ENCODE measurements at regions not wholly inside any gene's neighbourhood (a gene's known extent, or its start where the extent isn't known, plus 50 kb on each side); places are given as distances from the start of the nearest gene placed in this dataset.

GRCh38 chr16:35687781-35688180 is 2228.4 kb downstream of the TP53TG3F start:
- H3K9me3 ChIP-seq (ENCODE audit: control insufficient read depth, low read depth, low read length) = no peaks in the 10 kb centered on the region
- no peak overlapping the region for H3K9ac ChIP-seq (ENCODE audit: control insufficient read depth, extremely low read depth, insufficient read depth, low read length)
- no peak for TF ChIP-seq CTCF (optimal IDR thresholded peaks at IDR 0.05 in 1 of 3, IDR thresholded peaks at IDR 0.05 in 1 of 3, conservative IDR thresholded peaks at IDR 0.05 in 1 of 3; ENCODE audit: extremely low read depth in 1 of 3, insufficient read depth in 2 of 3, low read length in 3 of 3)
- TF ChIP-seq EZH2 (IDR thresholded peaks at IDR 0.05; ENCODE audit: low read length) = no peak
- H3K36me3 ChIP-seq (ENCODE audit: control insufficient read depth in 2 of 2, extremely low read depth in 1 of 2, insufficient read depth in 2 of 2, low read length in 2 of 2) = no peaks in the 10 kb centered on the region
- H4K20me1 ChIP-seq (ENCODE audit: control insufficient read depth, extremely low read depth, insufficient read depth, low read length) = no peaks in the 10 kb centered on the region
- DNase-seq (ENCODE audit: low read depth, low spot score) = no peak
- H3K27me3 ChIP-seq (ENCODE audit: control insufficient read depth, extremely low read depth, insufficient read depth, low read length) = no peaks in the 10 kb centered on the region
- no peak overlapping the region for H3K4me2 ChIP-seq (ENCODE audit: control insufficient read depth, extremely low read depth, insufficient read depth, low read depth, low read length)
- dilution Hi-C loops (cut with MboI; ENCODE audit: extremely low pct_ligation_motif_present, low sequenced_read_pairs) = no loop called here
- no peak overlapping the region for H3K4me3 ChIP-seq (ENCODE audit: control insufficient read depth in 2 of 3, extremely low read depth in 1 of 3, insufficient read depth in 2 of 3, low read depth in 1 of 3, low read length in 3 of 3)
- no peaks in the 10 kb centered on the region for H3K79me2 ChIP-seq (ENCODE audit: control insufficient read depth, insufficient read depth, low read length)
- H3K9me1 ChIP-seq (ENCODE audit: control insufficient read depth, extremely low read depth, insufficient read depth, low read length) = no peaks in the 10 kb centered on the region
- no peak overlapping the region for H3K27ac ChIP-seq (ENCODE audit: control insufficient read depth, insufficient read depth, low read length)
- no peak overlapping the region for H2AFZ ChIP-seq (ENCODE audit: control insufficient read depth, low read length)
- no peaks in the 10 kb centered on the region for H3K4me1 ChIP-seq (ENCODE audit: control insufficient read depth, extremely low read depth, insufficient read depth, low read length)
- no peak for FAIRE-seq

GRCh38 chr16:35689764-35690163 is 2230.4 kb downstream of the TP53TG3F start:
- H3K36me3 ChIP-seq (ENCODE audit: control insufficient read depth in 2 of 2, extremely low read depth in 1 of 2, insufficient read depth in 2 of 2, low read length in 2 of 2) = no peaks in the 10 kb centered on the region
- H3K9me3 ChIP-seq (ENCODE audit: control insufficient read depth, low read depth, low read length) = no peaks in the 10 kb centered on the region
- no peaks in the 10 kb centered on the region for H3K27me3 ChIP-seq (ENCODE audit: control insufficient read depth, extremely low read depth, insufficient read depth, low read length)
- H3K4me3 ChIP-seq (ENCODE audit: control insufficient read depth in 2 of 3, extremely low read depth in 1 of 3, insufficient read depth in 2 of 3, low read depth in 1 of 3, low read length in 3 of 3) = no peak overlapping the region
- H2AFZ ChIP-seq (ENCODE audit: control insufficient read depth, low read length) = no peak overlapping the region
- no peak overlapping the region for H3K4me2 ChIP-seq (ENCODE audit: control insufficient read depth, extremely low read depth, insufficient read depth, low read depth, low read length)
- DNase-seq (ENCODE audit: low read depth, low spot score) (no peak), FAIRE-seq (no peak)
- no peaks in the 10 kb centered on the region for H3K4me1 ChIP-seq (ENCODE audit: control insufficient read depth, extremely low read depth, insufficient read depth, low read length)
- no peak overlapping the region for H3K27ac ChIP-seq (ENCODE audit: control insufficient read depth, insufficient read depth, low read length)
- H3K79me2 ChIP-seq (ENCODE audit: control insufficient read depth, insufficient read depth, low read length) = no peaks in the 10 kb centered on the region
- H3K9ac ChIP-seq (ENCODE audit: control insufficient read depth, extremely low read depth, insufficient read depth, low read length) = no peak overlapping the region
- H4K20me1 ChIP-seq (ENCODE audit: control insufficient read depth, extremely low read depth, insufficient read depth, low read length) = no peaks in the 10 kb centered on the region
- no peaks in the 10 kb centered on the region for H3K9me1 ChIP-seq (ENCODE audit: control insufficient read depth, extremely low read depth, insufficient read depth, low read length)
- dilution Hi-C loops (cut with MboI; ENCODE audit: extremely low pct_ligation_motif_present, low sequenced_read_pairs) = no loop called here
- TF ChIP-seq CTCF (optimal IDR thresholded peaks at IDR 0.05 in 1 of 3, IDR thresholded peaks at IDR 0.05 in 1 of 3, conservative IDR thresholded peaks at IDR 0.05 in 1 of 3; ENCODE audit: extremely low read depth in 1 of 3, insufficient read depth in 2 of 3, low read length in 3 of 3) (no peak), EZH2 (IDR thresholded peaks at IDR 0.05; ENCODE audit: low read length) (no peak)

Measured in keratinocyte (primary cell).